Keratinocyte (primary cell): ENCODE measurements at regions not wholly inside any gene's neighbourhood (a gene's known extent, or its start where the extent isn't known, plus 50 kb on each side); places are given as distances from the start of the nearest gene placed in this dataset.

ENCODE experiments used
- CTCF ChIP-seq, 3 experiments: IDR thresholded peaks in 1 of 3; conservative IDR thresholded peaks in 1 of 3; optimal IDR thresholded peaks in 1 of 3; 2 replicates in 2 of 3; 3 replicates in 1 of 3; pipeline versions ENCODE3 to v1.5.1; 2011; ENCODE audit warnings: low read length in 3 of 3, mild to moderate bottlenecking in 3 of 3, moderate library complexity in 2 of 3, control low read depth in 1 of 3, inconsistent platforms in 1 of 3; ENCODE audit not compliant: insufficient read depth in 2 of 3; ENCODE audit errors: extremely low read depth in 1 of 3
- EZH2 ChIP-seq: IDR thresholded peaks from one replicate; pipeline ENCODE4 v1.6.1; 2012; ENCODE audit warnings: inconsistent platforms, mild to moderate bottlenecking, low read length, moderate library complexity

- TF ChIP-seq CTCF (optimal IDR thresholded peaks at IDR 0.05 in 1 of 3, IDR thresholded peaks at IDR 0.05 in 1 of 3, conservative IDR thresholded peaks at IDR 0.05 in 1 of 3; ENCODE audit: extremely low read depth in 1 of 3, insufficient read depth in 2 of 3, low read length in 3 of 3) (no peak), EZH2 (no peak)
Observed at GRCh38 chr7:21371360-21371759, 56.5 kb upstream of the SP4 start.
